Breast epithelium (tissue), 3 donors: ENCODE measurements at regions not wholly inside any gene's neighbourhood (a gene's known extent, or its start where the extent isn't known, plus 50 kb on each side); places are given as distances from the start of the nearest gene placed in this dataset.

ENCODE experiments used
- POLR2A ChIP-seq: fragments of 450-650 bp; IDR thresholded peaks from one replicate; pipeline ENCODE4 v1.6.1; 2016; ENCODE audit warnings: antibody characterized with exemption, mild to moderate bottlenecking, moderate library complexity
- POLR2AphosphoS5 ChIP-seq, 3 donors: sonication (generic); formaldehyde crosslinking; IDR thresholded peaks; one replicate each; pipeline ENCODE4 v1.6.1; 2017; ENCODE audit warnings: antibody characterized with exemption in 3 of 3
- TF ChIP-seq, protein P1 (sequence below), 3 donors: fragments of 450-650 bp; IDR thresholded peaks; one replicate each; pipeline ENCODE4 v1.5.1; 2016 to 2017; ENCODE audit warnings: antibody characterized with exemption in 3 of 3, mild to moderate bottlenecking in 3 of 3, moderate library complexity in 3 of 3

GRCh38 chr3:110989446-110989845, 82.2 kb upstream of the NECTIN3 start:
- TF ChIP-seq, protein P1, sequence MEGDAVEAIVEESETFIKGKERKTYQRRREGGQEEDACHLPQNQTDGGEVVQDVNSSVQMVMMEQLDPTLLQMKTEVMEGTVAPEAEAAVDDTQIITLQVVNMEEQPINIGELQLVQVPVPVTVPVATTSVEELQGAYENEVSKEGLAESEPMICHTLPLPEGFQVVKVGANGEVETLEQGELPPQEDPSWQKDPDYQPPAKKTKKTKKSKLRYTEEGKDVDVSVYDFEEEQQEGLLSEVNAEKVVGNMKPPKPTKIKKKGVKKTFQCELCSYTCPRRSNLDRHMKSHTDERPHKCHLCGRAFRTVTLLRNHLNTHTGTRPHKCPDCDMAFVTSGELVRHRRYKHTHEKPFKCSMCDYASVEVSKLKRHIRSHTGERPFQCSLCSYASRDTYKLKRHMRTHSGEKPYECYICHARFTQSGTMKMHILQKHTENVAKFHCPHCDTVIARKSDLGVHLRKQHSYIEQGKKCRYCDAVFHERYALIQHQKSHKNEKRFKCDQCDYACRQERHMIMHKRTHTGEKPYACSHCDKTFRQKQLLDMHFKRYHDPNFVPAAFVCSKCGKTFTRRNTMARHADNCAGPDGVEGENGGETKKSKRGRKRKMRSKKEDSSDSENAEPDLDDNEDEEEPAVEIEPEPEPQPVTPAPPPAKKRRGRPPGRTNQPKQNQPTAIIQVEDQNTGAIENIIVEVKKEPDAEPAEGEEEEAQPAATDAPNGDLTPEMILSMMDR (IDR thresholded peaks at IDR 0.05), result no peak
- TF ChIP-seq POLR2A (no peak), POLR2AphosphoS5 (IDR thresholded peaks at IDR 0.05) (no peak)
